GM18508 (cell line): ENCODE measurements at regions not wholly inside any gene's neighbourhood (a gene's known extent, or its start where the extent isn't known, plus 50 kb on each side); places are given as distances from the start of the nearest gene placed in this dataset.

Experiments used
- ATAC-seq: cut with Tn5 transposase; IDR thresholded peaks from one replicate; pipeline ENCODE4 v1.9.1; 2021; ENCODE audit warnings: moderate number of reproducible peaks; ENCODE audit not compliant: insufficient read depth, unreplicated experiment

- no peak for ATAC-seq
Observed at GRCh38 chr18:45218436-45218835, 396.8 kb upstream of the SLC14A2 start.

DNA sequence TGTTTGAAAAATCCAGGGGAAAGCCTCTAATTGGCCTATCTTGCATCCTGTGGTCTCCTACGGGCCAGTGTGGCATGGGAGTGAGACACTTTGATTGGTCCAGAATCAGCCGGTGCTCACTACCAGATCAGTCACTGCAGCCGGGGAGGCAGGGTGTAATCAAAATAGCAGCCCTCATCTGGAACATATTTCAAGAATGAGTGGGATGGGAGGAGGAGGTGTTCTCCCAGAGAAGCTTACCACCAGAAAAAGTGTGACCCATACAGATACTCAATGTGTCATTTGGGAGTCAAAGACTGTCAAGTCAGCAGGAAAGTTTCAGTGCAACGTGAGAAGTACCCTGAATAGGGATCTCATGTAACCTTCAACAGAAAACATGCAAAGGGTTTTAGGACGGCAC lies 393.9 kb upstream of the SLC14A2 start:
- no peak for ATAC-seq

DNA sequence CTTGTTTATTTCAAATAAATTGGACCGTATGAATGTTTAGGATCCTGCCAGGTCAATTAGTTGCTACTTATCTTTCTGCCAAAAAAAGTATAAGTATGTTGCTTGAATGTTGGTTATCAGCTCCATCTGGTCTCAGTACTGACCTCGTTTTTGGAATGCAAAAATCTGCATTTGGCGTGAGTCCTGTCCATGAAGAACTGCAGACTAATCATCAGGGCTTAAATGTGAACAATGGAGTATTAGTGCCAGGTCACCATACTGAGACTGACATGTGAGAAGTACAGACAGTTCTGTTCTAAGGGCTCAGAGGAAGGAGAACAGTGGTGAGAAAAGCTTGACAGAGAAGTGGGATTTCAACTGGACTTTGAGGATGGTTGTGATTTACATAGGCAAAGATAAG lies 393.1 kb upstream of the SLC14A2 start:
- ATAC-seq, result no peak

- no peak for ATAC-seq
Observed at GRCh38 chr18:45227001-45227742, 388.1 kb upstream of the SLC14A2 start.

GRCh38 chr18:45228796-45229388 lies 386.4 kb upstream of the SLC14A2 start:
- no peak for ATAC-seq

GRCh38 chr18:45231617-45232016 lies 383.7 kb upstream of the SLC14A2 start:
- ATAC-seq, result no peak

GRCh38 chr18:45232061-45232460 lies 383.2 kb upstream of the SLC14A2 start:
- ATAC-seq, result no peak

DNA sequence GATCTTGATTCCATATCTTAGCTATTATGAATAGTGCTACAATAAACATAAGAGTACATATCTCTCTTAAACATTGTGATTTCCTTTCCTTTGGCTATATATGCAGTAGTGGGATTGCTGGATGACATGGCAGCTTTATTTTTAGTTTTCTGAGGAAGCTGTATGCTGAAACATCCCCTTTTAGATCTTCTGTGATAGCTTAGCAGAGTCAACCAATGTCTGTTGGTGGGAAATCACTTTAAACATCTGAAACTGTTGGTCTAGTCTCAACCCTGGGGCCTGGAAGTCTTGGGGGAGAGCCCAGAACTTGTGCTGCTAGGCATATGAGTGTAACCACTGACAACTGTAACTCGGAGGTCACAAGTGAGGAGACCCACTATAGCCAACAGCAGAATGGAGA lies 378.6 kb upstream of the SLC14A2 start:
- ATAC-seq, result no peak

DNA sequence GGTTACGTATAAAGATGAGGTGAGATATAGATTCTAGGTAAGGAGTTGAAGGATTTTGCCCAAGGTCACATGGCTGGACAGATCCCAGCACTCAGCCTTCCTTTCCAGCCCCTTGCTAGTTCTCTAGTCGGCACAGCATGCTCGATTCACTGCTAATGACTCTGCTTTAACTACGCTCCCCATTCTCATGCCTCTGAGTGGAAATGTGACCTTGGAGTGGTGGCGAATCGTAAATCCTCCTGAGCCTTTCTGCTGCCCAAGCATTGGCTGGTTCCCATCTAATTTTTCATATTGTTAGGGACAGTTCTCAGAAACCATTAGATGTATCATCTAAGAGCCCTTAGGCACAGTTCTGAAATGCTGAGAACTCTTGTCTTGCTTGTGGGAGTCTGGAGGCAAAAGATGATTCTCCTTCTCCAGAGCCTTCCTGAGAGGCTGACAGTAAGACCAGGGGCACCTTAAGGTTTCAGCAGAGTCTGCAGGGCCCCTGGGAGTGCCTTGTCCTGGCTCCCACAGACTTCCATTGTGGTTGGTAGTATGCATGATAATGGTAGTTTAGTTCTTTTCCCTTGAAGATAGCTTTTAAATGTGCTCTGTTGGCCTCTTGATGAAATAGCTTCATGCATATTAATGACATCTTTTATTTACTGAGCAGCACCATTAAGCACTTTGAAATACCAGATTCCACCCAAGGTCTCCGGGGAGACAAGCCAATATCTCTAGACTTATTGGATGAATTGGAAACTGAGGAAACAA lies 377.8 kb upstream of the SLC14A2 start:
- no peak for ATAC-seq

- no peak for ATAC-seq
Observed at GRCh38 chr18:45241271-45241670, 374.0 kb upstream of the SLC14A2 start.

GRCh38 chr18:45241982-45242565 lies 373.2 kb upstream of the SLC14A2 start:
- no peak for ATAC-seq

GRCh38 chr18:45243340-45244110 lies 371.8 kb upstream of the SLC14A2 start:
- ATAC-seq, result no peak

GRCh38 chr18:45245091-45245511 lies 370.2 kb upstream of the SLC14A2 start:
- no peak for ATAC-seq

GRCh38 chr18:45248240-45248903 lies 366.9 kb upstream of the SLC14A2 start:
- ATAC-seq, result no peak

GRCh38 chr18:45249246-45249661 lies 366.0 kb upstream of the SLC14A2 start:
- ATAC-seq, result no peak

DNA sequence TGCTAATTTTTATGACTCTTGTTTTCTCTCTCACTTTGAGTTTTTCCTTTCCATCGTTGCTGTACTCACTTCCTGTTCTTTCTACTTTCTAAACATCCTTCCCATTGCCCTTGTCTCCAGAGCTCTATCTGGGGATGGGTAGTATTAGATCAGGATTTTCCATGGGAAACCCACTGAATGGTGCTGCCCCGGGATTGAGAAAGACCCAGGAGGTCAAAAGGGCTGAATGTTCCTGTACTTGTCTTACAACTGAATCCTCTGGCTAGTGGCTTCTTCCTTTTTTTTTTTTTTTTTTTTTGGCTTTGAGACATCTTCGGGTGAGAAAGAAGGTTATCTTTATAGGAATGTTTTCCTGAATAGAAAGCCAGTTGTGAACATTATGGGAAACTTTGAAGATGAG lies 364.8 kb upstream of the SLC14A2 start:
- no peak for ATAC-seq

GRCh38 chr18:45251236-45251635 lies 364.0 kb upstream of the SLC14A2 start:
- no peak for ATAC-seq

GRCh38 chr18:45252474-45252873 lies 362.8 kb upstream of the SLC14A2 start:
- ATAC-seq, result no peak

DNA sequence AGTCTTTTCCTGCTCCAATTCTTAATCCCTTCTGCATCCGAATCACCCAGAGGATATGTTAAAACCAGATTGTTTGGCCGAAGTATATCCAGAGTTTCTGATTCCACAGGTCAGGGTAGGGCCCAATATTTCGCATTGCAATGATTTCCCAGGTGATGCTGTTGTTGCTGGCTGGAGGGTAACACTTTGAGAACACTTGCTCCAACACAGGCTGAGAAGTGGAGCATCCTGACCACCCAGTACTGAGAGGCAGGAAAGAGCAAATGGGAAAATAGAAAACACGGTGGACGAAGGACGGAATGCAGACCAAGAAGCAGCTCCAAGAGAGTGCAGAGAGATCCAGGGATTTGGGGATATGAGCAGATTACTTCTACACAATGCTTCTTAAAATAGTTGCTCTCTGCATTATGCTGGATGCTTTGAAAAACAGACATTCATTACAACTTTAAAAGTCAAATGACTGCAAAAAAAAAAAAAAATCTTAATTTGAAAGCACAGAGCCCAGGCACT lies 362.2 kb upstream of the SLC14A2 start:
- no peak for ATAC-seq
